ENCODE measurements at regions not wholly inside any gene's neighbourhood (a gene's known extent, or its start where the extent isn't known, plus 50 kb on each side); places are given as distances from the start of the nearest gene placed in this dataset.

DNA sequence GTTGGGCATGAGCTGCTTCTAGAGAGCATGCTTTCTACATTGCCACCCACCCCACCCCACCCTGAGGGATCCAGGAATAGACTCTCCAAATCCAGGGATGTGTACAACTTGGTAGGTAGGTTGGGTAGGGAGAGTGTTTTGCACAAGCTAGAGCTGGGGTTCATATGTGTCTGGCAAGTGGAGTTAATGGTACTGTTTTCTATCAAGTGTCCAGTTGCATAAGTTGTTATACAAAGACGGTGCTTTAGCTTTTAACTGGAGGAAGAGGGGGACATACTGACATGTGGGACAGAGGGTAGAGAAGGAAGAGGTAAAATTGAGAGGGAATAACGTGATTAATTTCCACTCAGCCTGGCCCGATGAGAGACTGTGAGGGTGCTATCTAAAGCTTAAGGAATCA is 51.0 kb upstream of the TNC start:
- DNase-seq (ENCODE audit: low read depth) = no peak

DNA sequence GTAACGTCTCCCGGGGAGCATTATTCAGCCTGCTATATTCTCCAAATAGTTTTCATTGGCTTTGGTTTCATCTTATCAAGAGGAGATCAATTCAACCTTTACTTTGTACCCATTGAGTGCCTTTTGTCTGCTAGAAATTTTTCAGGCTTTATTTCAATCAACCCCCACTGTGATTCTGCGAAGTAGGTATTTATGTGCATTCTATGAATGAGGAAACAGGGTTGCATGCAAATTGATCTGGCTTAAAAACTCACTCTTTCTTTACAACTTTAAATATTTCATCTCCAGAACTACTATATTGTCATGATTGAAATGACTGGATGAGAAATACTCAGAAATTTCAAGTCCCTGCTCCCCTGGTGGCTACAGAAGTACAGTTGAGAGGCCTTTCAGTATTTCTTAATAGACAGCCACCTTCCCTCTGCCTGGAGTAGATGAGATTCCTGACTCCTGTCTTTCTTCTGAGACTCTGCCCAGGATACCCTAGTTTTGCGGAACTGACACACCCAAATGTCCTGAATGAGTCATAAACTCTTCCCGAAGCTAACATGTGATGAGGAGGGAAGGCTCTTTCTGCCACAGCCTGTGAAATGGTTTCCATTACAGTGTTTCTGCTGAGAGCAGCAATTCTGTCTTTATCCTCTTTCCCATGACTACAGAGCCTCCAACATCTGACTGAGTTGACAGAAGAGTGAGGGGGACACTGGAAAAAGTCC is 52.6 kb upstream of the TNC start:
- DNase-seq (ENCODE audit: low read depth) = peak; percentile 82

DNA sequence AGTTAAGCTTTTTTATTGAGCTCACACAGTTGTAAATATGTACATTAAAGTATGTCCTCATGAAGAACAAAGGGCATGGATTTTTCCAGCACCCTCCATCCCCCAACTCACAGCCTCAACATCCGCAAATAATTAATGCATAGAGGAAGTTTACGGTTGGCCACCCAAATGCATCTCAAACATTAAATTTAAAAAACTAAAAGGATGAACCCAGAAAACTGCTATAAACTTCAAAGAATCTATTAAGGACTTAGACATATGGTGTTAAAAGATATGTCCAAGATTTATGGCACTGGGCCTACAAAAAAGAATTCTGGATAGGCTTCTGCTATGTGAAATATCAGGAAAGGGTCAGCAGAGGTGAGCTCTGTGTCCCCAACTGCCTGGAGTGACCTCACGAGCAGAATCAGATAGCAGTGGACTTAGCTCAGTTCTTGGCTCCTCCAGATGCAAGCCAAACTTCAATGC is 54.0 kb upstream of the TNC start:
- no peak for DNase-seq (ENCODE audit: low read depth)

DNA sequence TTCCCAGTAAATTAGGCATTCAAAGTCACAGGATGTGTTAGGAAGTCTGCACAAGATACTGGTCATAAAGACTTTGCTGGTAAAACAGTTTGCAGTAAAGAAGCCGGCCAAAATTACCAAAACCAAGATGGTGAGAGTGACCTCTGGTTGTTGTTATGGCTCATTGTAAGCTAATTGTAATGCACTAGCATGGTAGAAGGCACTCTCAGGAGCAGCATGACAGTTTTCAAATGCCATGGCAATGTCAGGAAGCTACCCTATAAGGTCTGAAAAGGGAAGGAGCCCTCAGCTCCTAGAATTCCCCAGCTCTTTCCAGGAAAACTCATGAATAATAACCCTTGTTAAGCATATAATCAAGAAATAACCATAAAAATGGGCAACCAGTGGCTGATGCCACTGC is 64.3 kb upstream of the TNC start:
- no peak for DNase-seq (ENCODE audit: low read depth)

DNA sequence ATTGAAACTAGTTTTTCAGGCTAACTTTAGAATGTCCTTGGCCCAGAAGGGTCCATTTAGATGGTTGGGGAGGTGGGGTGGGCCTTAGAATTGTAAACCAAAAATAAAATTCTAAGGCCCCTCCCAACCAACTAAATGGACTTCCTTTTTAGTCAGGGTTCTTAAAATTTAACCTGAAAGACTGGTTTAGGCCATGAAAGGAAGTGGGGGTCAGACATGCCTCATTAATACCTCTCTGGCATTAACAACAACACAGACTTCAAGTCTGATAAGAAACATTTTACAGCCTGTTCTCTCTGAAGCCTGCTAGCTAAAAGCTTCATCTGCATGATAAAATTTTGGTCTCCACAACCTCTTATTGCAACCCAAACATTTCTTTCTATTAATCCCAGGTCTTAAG is 65.5 kb upstream of the TNC start:
- DNase-seq (ENCODE audit: low read depth) = no peak

DNA sequence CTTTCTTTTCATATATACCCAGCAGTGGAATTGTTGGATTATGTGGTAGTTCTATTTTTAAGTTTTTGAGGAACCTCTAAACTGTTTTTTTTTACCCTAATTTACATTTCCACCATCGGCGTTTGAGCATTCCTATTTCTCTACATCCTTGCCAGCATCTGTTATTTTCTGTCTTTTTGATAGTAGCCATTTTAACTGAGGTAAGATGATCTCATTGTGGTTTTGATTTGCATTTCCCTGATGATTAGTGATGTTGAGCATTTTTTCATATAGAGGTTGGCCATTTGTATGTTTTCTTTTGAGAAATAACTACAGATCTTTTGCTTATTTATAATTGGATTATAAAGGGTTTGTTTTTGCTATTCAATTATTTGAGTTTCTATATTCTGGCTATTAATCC is 71.7 kb upstream of the TNC start:
- DNase-seq (ENCODE audit: low read depth) = no peak

DNA sequence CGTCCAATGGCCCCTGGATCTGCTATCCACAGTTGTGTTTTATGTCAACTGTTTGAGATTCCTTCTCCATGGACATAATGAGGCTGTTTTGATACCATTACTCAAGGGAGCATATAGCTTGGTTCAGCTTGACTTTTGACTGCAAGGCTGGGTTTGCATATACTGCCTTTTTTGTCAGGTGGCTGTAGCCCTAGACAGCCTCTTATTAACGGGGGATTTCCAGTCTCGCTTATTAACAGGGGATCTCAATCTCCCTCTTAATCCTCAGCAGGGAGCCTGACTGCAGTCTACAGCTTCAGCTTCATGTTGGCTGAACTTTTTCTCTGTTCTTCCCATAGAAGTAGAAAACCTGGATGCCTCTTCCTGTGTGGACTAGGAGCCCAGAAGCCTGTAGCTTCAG is 73.7 kb upstream of the TNC start:
- DNase-seq (ENCODE audit: low read depth) = no peak

DNA sequence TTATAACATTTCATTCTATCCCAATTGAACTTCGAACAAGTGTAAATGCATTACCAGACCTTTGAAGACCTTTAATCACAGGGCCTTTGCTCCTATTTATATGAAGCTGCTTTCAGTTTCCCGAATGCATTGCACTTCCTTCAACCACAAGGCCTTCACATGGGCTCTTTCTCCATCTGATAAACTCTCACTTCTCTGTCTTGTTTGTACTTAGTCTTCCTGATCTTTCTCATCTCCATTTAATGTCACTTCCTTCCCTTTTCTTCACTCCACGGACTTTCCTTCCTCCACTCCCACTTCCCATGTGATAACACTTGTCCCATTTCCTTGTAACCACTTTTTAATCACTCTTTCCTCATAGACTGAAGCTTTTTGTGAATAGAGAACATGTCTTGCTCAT is 74.3 kb upstream of the TNC start:
- DNase-seq (ENCODE audit: low read depth) = no peak

DNA sequence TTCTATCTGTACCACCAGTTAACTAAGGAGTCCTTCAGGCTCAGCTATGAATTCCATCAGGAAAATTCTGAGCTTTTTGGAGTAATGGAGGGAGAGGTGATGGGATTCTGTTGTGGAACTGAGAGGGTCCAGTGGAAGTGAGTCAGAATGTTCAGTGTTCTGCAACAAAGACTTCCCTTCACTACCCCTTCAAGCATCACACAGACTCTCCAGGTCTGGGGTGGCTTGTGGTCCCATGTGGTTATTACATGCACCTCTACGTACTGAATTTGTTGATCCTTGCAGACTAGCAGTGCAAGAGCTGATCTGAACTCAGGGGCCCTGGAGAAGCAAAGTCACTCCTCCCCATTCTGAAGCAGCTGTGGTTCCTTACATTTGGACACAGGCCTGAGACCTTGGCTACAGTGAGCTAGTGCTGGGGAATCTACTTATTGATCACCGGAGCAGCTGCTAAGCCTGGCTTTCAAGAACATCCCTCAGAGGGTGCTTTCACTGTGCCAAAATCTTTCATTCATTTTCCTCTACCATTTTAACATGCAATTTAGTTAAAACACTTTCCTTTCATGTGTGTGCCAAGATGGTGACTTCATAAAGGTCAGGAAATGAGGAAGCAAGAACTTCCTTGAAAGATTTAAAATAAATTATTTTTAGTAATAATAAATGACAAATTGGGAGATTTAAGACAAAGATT is 75.0 kb upstream of the TNC start:
- no peak for DNase-seq (ENCODE audit: low read depth)

DNA sequence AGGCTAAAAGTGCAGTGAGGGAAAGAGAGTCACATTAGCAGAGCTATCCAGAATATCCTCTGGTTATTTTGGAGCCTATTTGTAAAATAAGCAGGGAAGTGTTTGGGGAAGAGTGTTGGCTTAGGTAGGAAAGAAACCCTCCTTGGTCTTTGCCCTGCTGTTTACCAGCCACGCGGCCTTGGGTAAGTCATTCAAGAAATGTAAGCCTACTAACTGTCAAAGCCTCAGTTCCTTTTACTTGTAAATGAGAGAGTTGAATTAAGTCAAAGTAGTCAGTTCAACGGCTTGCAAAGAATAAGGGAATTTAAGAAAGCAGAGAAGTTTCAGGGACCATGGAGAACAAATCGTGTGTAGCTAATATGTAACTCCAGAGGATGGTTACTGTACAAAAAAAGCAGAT is 75.8 kb upstream of the TNC start:
- DNase-seq (ENCODE audit: low read depth) = no peak

DNA sequence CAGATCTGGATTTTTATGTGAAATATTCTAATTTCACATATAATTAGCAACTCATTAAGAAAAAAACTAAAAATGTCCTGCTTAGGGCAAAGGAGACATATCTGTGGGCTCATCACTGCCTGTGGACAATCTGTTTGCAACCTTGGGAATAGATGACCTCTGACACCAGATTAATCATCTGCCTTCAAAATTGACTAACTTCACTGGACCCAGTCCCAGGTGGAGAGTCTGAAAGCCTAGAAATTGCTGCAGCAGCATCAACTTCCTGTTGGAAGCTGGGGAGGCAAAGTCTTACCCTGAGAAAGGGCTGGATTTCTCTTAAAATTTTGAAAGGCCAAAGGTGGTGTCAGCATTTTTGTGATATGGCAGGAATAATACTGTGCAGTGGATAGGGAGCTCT is 76.3 kb upstream of the TNC start:
- no peak for DNase-seq (ENCODE audit: low read depth)

DNA sequence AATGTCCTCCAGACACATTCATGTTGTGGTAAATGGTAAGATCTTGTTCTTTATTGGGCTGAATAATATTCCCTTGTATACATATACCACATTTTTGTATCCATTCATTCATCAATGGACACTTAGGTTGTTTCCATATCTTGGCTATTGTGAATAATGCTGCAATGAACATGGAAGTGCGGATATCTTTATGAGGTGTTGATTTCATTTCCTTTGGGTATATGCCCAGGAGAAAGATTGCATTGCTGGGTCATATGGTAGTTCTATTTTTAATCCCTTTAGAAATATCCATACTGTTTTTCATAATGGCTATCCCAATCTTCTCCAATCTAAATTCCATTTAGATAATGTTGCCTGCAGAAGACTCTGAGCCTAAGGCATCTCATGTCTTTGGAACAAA is 78.0 kb upstream of the TNC start:
- DNase-seq (ENCODE audit: low read depth) = no peak

DNA sequence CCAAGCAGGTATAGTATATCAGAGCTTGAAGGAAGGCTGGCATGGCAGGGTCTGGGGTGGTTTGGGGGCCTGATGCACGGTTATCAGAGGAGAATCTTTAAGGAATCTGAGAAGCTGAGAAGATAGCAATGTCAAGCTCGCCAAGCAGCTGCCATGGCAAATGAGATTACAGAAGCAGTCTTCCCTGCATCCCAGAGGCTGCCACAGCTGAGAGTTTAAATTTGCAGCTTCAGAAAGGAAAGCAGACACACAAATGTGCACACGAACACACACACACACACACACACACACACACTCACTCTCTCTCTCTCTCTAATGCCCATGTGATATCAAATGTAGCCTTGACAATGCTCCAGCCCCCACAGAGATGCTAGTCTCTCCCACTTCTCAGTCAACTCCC is 79.0 kb upstream of the TNC start:
- no peak for DNase-seq (ENCODE audit: low read depth)

DNA sequence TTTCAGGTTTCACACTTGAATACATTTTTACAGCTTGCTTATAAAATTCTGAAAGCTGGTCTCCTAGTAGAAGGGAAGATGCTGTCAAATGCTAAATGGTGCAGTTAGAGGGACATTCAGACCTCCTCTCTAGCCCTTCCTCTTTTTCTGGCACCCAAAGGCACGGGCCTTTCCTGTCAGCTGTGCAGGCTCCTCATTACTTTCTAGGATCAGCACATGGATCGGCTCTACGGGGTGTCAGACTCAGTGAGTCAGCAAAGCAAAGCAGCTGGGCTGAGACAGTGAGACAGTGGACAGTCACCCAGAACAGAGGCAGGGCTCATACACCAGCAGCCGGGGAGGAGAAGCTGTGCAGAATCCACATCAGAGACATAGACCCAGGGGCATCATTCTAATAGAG is 80.0 kb upstream of the TNC start:
- peak; percentile 83 for DNase-seq (ENCODE audit: low read depth)

DNA sequence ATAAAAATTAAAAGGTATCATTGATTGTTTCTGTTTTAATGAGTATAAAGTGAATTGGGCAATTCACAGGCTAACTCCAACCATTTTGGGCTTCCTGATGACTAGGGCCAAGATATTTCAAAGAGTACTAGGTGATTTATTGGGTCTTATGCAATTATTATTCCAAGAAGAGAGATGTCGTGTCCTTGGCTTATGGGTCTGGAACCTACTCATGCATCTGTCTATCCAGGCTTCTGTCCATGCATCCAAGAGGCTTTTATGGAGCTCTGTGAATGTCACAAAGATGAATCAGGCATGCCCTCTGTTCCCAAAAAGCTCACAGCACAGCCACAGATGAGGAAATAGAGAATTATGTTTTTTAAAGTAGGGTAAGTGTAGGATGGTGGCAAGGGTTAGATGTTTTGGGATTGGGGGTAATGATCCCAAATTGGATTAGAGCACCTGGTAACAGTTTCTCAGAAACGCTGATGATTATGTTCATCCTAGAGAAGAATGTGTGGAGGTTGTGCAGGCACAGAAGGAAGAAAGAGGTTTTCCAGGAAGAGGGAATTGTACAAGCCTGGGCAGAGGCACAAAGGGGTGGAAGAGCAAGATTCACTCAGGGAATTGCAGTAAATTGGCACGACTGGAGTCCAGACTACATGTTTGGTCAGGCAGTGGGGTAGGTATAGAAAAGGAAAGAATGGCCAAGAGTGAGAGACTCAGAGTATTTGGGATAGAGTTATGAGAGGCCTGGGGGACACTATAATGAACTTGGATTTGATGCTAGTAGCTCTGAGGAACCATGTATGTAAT is 83.0 kb upstream of the TNC start:
- DNase-seq (ENCODE audit: low read depth) = peak; percentile 32

DNA sequence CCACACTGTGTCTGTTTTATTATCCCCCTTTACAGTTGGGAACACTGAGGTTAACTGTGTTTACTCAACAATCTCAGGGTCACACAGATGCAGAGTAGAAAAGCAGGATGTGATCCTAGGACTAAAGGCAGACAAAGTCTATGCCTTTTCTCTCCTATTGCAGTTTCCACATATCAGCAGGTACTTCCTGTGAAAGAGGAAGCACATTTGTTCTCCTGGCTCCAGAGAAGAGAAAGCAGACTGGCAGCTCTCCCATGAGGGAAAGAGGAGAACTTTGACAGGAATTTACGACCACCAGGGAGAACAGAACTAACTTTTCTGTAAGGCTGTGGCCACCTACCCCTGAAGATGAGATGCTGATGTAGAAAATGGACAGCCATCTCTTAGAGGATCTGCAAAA is 84.2 kb upstream of the TNC start:
- DNase-seq (ENCODE audit: low read depth) = no peak

DNA sequence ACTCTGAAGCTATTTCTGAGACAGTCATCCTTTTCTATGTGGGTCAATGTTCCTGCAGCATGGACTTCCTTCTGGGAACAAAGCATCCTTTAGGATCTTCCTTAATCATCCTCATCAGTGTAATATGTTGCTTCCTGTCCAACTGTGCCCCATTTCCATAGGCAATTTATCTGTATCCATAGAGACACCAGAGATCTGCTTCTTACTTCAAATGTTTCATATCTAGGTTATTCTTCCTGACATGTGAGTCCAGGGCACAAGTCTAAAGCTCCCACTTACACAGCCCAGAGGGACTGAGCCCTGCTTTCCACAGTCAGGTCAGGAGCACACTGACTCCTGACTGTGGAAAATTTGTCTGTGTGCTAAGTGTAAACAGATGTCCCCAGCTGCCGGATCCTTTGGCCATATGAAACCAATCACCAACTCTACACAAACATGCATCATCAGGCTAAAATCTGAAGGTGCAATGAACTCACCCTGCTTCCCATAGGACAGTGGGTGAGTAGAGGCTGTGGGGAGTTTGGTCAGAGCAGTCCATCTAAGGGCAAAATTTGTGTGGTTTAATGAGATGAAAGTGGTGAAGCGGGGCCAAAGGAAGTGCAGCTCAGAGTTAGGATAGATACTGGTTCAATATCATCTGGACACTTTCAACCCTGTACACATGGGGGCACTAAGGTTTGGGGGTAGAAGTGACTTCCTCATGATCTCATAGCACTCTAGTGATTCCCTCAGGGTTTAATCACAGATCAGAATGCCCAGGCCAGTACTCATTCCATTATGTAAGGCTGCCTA is 85.2 kb upstream of the TNC start:
- DNase-seq (ENCODE audit: low read depth) = no peak

DNA sequence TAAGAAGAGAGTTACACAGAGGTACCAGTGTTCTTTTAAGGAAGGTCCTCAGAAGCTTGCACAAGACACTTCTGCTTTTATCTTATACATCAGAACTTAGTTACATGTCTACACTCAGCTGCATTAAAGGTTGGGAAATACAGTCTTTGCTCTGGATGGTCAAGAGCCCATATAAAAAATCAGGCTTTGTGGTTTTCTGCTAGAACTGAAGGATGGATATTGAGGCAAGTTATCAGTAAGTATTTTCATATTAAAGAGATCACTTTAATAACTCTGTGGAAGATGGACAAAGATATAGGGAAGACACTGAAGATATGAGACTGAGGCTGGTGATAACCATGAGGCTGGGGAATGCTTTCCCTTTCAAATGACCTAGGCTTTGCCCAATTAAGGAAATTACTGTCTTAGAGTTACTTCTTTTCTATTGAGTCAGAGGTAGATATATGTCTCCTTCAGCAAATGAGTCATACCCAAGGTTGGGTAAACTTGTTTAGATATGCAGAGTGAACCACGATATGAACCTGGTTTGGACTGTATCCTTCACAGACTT is 87.0 kb upstream of the TNC start:
- no peak for DNase-seq (ENCODE audit: low read depth)

DNA sequence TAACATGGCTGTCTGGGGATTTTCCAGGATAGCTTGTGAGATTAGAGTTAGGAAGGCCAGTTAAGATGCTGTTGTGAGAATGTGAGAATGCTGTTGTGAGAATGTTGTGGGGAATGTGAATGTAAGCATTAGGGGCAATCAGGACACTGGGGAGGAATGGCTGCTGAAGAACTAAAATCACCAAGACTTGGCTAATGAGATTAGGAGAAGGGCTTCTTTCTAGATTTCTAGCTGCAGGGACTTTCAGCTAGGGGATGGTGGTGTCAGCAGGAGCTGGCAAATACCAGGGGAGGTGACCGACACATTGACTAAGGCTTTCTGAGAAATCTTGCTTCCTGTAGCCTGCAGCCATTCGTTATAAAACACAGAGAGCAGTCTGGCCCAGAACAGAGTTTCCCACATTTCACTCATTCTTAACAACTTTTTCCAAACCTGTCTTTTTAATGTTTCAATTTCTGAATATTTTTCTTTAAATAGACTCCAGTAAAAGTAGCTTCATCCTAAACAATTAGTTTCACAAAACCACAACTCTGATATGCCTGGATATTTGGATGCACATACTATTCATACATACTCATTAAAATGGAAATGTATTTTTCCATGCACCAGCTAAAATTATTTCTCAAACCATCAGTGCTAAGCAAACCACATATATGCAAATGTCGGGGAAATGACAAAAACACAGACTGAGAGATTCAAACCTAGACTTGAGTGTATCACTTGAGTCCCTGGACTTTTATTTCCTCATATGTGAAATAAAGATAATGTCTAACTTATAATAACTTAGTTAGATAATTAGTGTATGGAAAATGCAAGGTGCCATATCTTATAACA is 89.3 kb upstream of the TNC start:
- no peak for DNase-seq (ENCODE audit: low read depth)

DNA sequence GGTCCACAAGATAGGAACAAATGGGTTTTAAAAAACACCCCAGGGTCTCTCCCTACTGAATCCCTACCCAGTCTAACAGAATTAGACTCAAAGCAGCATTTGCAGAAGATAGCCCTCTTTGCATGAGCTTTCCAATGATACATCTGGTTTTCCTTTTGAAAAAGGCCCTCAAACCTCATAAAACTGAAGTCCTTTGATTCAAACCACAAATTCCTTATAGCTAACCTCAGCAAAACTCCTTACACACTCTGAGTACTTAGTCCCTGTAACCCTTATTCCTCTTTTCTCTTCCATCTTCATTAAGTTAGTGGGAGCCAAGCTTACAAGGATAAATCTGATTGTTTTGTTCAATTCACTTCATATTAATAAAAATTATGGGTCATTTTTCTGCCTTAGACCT is 90.5 kb upstream of the TNC start:
- no peak for DNase-seq (ENCODE audit: low read depth)
